ENCODE measurements at regions not wholly inside any gene's neighbourhood (a gene's known extent, or its start where the extent isn't known, plus 50 kb on each side); places are given as distances from the start of the nearest gene placed in this dataset.

DNA sequence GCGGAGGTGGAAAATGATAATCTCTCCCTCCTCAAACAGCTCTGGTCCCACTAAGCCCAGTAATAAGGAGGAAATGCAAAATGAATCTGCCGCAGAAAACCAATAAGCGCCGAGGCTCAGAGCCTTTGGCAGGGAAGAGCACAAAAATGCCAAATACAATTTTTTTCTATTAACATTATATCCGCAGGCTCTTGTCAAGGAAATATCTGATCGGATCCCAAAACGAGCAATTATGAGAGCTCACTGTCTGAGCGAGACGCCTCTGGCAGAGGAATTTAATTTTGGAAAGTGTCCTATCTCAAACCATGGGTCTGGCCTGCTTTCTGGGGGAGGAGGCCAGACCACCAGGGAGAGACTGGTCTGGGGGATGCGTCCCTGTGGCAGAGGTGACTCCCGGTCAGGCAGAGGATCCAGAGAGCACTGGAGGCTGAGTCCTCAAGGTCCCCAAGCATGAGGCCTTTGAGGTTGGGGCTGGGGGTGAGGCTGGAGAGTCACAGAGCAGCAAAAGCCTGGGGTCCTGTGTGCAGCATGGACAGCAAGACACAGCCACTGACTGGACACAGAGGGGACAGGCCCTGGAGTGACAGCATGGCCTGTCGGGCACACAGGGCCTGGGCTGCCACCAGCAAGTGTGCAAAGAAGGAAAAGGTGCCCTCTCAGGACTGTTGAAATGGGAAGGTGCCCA lies 342.8 kb upstream of the SFSWAP start:
- no peak overlapping the region for H3K4me3 ChIP-seq
- no peak for DNase-seq
- no peaks in the 10 kb centered on the region for H3K4me1 ChIP-seq
- no peaks in the 10 kb centered on the region for H3K9me3 ChIP-seq
- peak in 1 of 4 donors; percentile 12 for ATAC-seq
- intact Hi-C loops (cut with DNase I), result no loop called here
- WGBS, 4 donors, result 70 to 85% (median 76%) methylated on average over 11 to 12 of the region's 12 CpGs
- H3K27ac ChIP-seq, result no peak overlapping the region
- peaks cover 0 to 15% (median 0%) of the 10 kb centered on the region in 9 donors for H3K27me3 ChIP-seq
- no peaks in the 10 kb centered on the region for H3K36me3 ChIP-seq
- TF ChIP-seq, protein P1, sequence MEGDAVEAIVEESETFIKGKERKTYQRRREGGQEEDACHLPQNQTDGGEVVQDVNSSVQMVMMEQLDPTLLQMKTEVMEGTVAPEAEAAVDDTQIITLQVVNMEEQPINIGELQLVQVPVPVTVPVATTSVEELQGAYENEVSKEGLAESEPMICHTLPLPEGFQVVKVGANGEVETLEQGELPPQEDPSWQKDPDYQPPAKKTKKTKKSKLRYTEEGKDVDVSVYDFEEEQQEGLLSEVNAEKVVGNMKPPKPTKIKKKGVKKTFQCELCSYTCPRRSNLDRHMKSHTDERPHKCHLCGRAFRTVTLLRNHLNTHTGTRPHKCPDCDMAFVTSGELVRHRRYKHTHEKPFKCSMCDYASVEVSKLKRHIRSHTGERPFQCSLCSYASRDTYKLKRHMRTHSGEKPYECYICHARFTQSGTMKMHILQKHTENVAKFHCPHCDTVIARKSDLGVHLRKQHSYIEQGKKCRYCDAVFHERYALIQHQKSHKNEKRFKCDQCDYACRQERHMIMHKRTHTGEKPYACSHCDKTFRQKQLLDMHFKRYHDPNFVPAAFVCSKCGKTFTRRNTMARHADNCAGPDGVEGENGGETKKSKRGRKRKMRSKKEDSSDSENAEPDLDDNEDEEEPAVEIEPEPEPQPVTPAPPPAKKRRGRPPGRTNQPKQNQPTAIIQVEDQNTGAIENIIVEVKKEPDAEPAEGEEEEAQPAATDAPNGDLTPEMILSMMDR (IDR thresholded peaks at IDR 0.05), result no peak
- TF ChIP-seq POLR2A (IDR thresholded peaks at IDR 0.05), result no peak

DNA sequence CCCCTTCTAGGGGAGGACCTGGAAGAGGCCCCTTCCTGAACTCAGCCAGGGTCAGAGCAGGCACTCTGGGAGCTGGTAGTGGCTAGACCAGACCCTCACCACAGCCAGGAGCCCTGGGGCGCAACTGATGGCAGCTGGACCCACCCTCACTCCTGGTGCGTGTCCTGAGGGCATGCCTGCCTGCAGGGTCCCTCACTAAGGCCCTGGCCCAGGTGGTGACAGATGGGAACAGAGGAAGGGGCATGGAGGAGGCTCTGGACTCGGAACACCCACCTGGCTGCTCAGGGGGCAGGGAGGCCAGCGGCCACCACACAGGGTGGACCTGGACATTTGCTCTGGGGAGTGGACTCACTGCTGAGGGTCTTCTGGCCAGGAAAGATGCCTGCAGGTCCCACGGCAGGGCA lies 342.2 kb upstream of the SFSWAP start:
- Histone ChIP-seq H3K4me1 (no peaks in the 10 kb centered on the region), H3K4me3 (no peak overlapping the region), H3K36me3 (no peaks in the 10 kb centered on the region), H3K27ac (no peak overlapping the region), H3K27me3 (peaks cover 0 to 15% (median 0%) of the 10 kb centered on the region in 9 donors), H3K9me3 (no peaks in the 10 kb centered on the region)
- 76 to 85% (median 82%) methylated on average over 5 of the region's 5 CpGs for WGBS, 4 donors
- intact Hi-C loops (cut with DNase I), result no loop called here
- TF ChIP-seq POLR2A (IDR thresholded peaks at IDR 0.05), result no peak
- TF ChIP-seq, protein P1 (IDR thresholded peaks at IDR 0.05), result no peak
- ATAC-seq, result peak in 1 of 4 donors; percentile 35
- peak in 1 of 5 donors; percentile 11 for DNase-seq

DNA sequence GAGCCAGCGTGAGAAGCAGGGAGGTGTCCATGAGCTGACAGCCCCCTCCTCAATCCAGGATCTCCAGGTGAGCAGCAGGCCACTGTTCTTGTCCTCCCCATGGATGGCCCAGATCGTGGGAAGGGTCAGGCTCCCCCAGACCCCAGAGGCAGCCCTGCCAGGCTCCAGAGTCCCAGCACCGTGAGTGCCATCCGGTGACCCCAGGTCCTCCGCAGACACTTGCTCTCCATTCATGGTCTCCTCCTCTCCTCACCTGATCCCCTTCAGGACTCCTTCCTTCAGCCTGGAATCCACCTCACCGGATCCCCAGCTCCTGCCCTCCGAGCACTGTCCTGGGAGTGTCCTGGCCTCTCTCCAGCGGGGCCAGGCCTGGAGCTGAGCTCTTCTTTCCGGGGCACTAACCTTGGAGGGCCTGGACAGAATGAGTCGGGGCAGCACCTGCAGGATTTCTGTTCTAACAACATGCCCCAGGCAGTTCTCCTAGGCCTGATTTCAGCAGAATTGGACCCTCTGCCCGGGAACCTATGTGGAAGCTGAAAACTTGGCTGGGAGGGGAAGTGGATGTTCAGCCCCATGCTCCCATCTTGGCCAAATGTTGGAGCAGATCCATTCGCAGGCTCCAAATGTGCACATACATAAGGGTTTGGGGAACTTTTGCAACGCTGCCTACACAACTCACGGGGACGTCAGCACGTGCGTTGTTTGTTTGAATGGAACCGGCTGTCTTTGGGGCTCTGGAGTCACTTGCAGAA lies 341.6 kb upstream of the SFSWAP start:
- intact Hi-C loops (cut with DNase I), result no loop called here
- 83 to 88% (median 86%) methylated on average over 14 to 18 of the region's 18 CpGs for WGBS, 4 donors
- ATAC-seq (no peak), DNase-seq (peak in 1 of 5 donors; percentile 13)
- H3K4me1 ChIP-seq, result no peaks in the 10 kb centered on the region
- no peaks in the 10 kb centered on the region for H3K9me3 ChIP-seq
- no peak for TF ChIP-seq POLR2A (IDR thresholded peaks at IDR 0.05)
- TF ChIP-seq, protein P1 (IDR thresholded peaks at IDR 0.05), result no peak
- H3K36me3 ChIP-seq, result no peaks in the 10 kb centered on the region
- peaks cover 0 to 15% (median 0%) of the 10 kb centered on the region in 9 donors for H3K27me3 ChIP-seq
- H3K27ac ChIP-seq, result no peak overlapping the region
- H3K4me3 ChIP-seq, result no peak overlapping the region

DNA sequence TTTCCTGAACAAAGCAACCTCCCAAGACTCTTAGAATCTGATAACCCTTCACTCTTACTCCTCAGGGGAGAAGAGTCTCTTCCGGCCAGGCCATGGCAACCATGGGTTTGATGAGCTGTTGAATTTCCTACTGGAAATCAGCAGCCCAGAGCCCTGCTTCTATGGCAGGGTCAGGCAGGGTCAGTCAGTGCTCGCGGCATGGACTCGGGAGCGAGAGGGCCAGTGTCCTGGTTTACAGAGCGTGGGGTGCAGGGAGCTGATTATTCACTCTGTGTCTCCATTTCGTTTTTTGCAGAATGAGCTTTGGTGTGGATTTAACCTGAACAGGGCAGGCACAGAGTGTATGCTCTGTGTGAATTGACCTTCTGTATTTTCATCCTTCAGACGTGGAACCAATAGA lies 340.6 kb upstream of the SFSWAP start:
- Histone ChIP-seq H3K4me1 (no peaks in the 10 kb centered on the region), H3K4me3 (no peak overlapping the region), H3K9me3 (no peaks in the 10 kb centered on the region), H3K27me3 (peaks cover 0 to 10% (median 0%) of the 10 kb centered on the region in 9 donors), H3K36me3 (no peaks in the 10 kb centered on the region), H3K27ac (no peak overlapping the region)
- WGBS, 4 donors, result 76 to 78% (median 77%) methylated on average over 8 of the region's 8 CpGs
- intact Hi-C loops (cut with DNase I), result no loop called here
- no peak for DNase-seq
- ATAC-seq, result no peak
- TF ChIP-seq, protein P1 (IDR thresholded peaks at IDR 0.05), result no peak
- no peak for TF ChIP-seq POLR2A (IDR thresholded peaks at IDR 0.05)
